CD4-positive, alpha-beta T cell treated with Interleukin-6 at 100 ng/mL for 8 hours (primary cell): ENCODE measurements at regions not wholly inside any gene's neighbourhood (a gene's known extent, or its start where the extent isn't known, plus 50 kb on each side); places are given as distances from the start of the nearest gene placed in this dataset.
A peak's percentile ranks its signal among the peaks of the same experiment; 100 is the strongest.

Experiments used
- DNase-seq: peaks from one replicate; pipeline ENCODE4 v3.0.0-alpha.2; 2020; ENCODE audit warnings: mixed read lengths, low spot score

- no peak for DNase-seq
Observed at GRCh38 chr14:98375566-98375965, 896.4 kb downstream of the BCL11B start.

- no peak for DNase-seq
Observed at GRCh38 chr14:98379830-98380229, 892.2 kb downstream of the BCL11B start.

DNA sequence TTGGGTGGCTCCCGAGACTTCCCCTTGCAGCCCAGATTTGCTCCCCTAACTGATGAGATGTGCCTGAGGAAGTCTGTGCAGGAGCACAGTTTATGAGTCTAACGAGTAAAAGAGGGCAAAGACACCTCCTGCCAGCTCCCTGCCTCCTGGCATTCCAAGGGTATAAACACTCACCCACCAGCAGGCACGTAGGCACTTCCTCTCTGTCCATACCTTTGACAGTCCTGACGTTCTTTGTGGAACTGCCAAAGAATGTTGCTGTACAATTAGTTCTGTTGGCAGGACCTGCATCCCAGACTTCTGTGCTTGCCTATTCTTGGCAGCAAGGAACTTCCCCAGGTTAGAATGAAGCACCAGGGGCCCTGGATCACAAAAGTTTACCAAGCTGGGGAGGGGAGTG is 889.3 kb downstream of the BCL11B start:
- DNase-seq: no peak

DNA sequence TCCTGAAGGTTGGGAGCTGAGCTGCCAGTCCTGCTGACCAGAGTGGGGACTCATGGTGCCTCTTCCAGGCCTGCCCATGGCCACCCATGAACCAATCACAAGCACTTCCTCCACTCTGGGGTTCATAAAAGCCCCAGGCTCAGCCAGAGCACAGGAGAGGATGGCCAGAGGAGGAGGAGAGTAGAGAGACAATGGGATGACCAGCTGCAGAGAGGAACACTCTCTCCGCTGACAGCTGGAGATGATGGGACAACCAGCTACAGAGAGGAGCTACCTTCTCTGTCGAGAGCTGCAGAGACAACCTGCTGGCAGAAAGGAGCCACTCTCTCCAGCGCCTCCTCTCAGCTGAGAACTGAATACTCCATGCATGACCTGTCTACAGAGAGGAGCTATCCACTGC is 886.1 kb downstream of the BCL11B start:
- no peak for DNase-seq

DNA sequence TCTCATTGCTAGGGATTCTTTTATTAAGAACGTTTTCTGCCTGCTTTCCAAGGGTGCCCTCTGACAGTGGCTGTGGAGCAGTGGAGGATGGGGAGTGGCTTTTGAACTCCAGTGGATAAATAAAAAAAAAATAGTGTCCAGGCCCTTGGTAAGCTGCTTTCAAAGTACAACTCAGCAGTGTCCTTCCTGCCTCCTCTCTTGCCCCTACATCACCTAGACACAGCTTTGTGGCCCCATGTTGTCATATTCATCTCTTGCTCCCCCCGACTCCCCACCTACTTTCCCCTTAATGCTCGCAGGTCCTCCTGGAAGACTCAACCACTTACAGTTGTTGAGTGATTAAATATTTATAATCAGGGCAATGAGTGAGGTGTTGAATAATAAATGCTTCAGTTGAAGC is 880.9 kb downstream of the BCL11B start:
- no peak for DNase-seq

DNA sequence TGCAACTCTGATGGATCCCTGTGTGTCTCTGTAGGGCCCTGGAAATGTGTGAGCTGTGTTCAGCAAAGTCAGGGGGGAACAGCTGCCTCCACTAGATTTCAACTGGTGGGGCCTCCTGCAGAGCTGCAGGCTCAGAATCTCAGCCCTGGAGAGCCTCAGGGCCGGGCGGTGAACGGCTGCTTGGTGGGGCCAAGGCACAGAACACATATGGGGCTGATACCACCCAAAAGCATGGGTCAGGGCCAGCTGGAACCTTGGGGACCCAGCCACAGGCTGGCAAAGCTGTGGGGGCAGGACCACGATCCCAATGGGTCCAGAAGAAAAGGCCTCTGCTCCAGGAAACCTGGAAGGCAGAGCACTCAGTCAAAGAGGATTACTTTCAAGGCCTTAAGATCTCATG is 878.5 kb downstream of the BCL11B start:
- no peak for DNase-seq

DNA sequence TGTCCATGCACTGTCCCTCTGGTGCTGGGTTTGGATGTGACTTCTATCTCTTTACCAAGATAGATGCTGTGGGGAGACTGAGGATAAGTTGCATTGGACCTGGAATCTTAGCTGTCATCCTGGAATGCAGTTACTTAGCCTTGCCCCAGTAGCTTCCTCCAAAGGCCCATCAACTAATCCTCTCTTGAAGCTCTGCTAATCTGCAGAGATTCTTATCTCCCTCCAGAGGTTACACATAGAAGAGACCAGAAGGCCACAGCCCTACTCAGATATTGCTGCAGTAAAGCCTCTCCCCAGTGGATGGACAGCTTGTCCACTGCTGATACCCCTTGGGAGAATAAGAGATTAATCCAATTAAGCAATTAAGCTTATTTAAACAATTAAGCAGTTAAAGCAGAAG is 867.2 kb downstream of the BCL11B start:
- no peak for DNase-seq

- no peak for DNase-seq
Observed at GRCh38 chr14:98408024-98408555, 863.9 kb downstream of the BCL11B start.

GRCh38 chr14:98408713-98409112 is 863.3 kb downstream of the BCL11B start:
- no peak for DNase-seq

DNA sequence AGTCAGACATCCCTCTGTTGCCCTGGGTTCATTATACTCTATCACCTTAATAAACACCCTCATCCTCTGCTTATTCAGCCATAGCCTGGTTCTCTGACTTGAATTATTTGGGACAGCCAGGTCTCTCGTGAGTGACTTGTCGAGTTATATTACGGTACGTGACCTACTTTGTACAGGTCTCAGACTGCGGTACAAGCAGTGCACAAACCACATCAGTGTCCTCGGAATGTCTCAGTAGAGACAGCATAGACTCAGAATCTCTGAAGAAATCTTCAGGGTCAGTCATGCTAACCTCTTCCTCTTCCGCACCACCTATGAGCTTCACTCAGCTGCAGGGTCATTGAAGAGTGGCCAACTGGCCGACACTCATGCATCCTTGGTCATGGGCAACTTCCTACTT is 860.8 kb downstream of the BCL11B start:
- no peak for DNase-seq

DNA sequence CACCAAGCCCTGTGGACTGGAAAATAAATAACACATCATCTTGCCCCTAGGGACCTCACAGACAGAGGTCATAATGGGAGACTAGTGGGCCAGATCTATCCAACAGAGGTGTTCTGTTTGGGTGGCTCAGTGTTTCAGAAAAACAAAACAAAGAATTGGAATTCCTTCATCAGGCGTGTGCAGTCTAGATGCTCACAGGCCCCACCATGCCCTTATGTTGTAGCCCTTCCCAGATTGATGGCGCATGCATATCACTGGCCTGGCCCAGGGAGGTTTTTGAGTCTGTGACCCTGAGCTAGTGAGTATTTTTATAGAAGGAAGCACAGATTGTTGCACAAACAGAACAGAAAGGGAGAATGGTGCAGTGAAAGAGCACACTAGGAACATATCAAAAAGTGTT is 859.6 kb downstream of the BCL11B start:
- DNase-seq: no peak

DNA sequence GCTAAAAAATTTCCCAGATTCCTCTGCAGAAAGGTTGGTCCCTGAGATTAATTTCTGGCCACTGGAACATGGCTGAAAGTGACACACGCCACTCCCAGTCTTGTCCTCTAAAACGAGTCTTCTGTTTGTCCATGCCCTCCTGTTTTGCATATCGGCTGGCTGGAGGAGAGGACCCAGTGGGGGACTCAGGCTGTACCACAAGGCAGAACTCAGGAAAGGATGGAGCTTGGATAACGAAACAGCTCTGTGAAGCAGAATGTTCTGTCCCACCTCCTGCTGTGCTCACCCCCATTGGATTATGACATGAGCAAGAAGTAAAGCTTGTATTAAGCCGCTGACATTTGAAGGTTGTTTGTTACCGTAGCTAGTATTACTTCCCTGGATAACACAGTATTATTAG is 856.2 kb downstream of the BCL11B start:
- DNase-seq: no peak

- DNase-seq: no peak
Observed at GRCh38 chr14:98417001-98417400, 855.0 kb downstream of the BCL11B start.

DNA sequence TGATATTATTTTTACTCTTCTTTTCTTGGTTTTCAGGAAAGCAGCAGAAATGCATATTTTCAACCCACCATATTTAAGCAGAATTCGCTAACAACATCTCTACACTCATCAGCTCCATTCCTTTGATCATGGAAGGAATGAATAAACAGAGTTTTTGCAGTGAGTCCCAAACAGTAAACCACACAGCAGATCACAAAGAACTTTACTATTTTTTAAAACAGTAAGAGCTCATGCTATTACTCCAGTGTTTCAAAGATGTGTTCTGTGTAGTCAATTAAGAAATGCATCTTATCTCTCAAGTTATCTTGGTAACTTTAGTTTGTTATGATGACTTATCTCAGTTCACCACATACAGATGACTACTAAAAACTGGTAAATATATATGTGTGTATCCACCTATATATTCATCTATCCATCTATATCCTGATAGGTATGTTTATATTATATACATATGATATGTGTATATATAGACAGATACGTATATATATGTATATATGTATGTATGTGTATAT is 843.5 kb downstream of the BCL11B start:
- no peak for DNase-seq

GRCh38 chr14:98433436-98433835 is 838.6 kb downstream of the BCL11B start:
- DNase-seq: no peak

DNA sequence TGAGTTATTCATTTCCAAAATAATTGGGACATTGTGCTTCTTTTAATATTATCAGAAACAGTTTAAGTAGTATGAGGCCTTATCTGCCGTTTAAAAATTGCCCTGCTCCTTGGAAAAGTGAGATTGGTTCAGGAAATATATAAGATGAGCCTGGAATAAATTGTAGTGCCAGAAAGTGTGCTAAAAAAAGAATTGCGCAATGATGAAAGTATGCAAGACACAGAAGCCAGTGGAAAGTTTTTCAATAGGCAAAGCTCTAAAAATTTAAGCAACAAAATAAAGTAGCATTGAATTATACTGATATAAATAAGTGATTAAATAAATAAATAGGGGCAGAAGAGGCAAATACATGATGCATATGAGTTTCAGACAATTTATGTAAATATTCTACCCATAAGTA is 834.9 kb downstream of the BCL11B start:
- no peak for DNase-seq

DNA sequence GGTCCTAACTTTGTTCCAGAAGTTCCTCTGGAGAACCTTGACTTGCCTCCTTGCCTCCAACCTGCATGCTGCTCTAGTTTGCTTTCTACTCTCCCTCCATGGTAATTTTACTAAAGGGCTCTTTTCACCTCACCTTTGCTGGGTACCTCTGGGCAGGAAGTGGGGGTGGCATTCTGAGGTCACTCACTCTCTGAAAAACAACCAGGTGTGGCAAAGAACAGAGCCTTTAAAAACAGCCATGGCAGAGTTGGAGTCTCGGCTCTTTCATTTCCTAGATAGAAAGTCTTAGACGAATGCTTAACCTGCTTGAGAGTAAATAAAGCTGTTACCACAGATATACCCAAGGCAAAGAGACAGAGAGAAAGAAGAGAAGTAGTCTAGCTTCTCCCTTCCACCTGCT is 827.9 kb downstream of the BCL11B start:
- DNase-seq: peak; percentile 75

DNA sequence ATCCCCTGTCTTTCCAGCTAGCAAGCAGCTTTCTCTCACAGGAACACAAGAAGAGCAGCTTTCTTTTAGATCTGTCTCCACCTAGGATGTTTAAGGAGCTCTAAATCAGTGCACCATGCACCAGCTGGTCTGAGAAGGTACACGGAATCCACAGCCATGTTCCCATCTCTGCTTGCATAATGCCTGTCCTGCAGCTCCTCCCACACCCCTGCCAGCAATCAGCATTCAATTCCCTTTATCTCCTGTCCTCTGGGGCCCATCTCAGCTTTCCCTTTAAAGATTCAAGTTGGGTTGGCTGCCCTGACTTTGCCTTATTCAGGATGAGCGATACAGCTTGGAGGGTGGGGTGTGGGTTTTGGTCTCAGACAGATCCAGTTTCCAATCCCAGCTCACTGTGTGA is 826.3 kb downstream of the BCL11B start:
- DNase-seq: no peak

DNA sequence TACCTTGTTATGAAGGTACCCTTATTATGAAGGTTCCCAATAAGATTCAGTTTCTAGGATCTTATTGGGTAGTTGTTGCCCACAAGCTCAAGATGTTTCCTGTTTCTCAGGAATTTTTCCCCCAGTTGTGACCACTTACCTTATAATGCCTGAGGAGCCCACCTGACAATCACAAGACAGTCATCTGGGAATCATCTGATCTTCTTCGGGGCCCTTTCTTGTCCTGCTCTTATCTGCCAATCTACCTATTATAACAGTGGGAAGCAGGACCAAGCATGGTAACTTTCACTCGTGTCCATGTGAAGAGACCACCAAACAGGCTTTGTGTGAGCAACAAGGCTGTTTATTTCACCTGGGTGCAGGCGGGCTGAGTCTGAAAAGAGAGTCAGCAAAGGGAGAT is 825.5 kb downstream of the BCL11B start:
- no peak for DNase-seq

DNA sequence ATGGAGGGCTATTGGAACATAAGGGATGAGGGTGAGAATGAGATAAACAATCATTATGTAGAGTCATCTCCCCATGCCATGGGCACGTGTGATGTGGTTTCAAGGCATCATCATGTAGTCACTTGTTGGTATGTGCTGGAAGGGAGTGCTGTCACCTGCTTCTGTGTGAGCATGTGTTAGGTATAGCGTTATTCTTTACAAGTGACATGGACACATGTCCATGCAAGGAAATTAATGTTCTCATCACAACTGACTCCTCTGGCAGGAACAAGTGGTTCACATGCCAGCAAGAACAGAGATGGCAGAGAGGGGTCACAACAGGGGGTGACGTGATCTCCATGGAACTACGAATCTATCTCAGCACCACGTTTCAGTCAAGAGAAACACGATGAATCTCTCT is 815.8 kb downstream of the BCL11B start:
- DNase-seq: no peak

GRCh38 chr14:98458702-98459101 is 813.3 kb downstream of the BCL11B start:
- no peak for DNase-seq

DNA sequence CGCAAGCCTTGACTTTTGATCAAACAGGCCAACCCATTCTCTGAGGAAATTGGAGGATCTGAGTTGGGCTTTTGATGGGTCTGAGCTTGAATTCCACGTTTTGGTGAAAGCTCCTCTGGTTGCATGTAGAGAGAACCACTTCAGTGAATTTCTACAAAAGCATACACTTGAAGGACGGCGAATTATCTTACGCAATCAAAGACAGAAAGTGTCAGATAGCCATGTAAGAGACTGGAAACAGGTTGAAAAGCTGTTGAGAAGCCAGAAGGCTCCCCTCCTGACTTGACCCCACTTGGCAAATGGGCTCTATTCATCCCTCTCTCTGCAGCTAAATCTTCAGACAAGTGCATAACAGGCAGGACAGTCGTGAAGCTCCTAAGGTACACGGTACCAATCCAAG is 809.1 kb downstream of the BCL11B start:
- no peak for DNase-seq

DNA sequence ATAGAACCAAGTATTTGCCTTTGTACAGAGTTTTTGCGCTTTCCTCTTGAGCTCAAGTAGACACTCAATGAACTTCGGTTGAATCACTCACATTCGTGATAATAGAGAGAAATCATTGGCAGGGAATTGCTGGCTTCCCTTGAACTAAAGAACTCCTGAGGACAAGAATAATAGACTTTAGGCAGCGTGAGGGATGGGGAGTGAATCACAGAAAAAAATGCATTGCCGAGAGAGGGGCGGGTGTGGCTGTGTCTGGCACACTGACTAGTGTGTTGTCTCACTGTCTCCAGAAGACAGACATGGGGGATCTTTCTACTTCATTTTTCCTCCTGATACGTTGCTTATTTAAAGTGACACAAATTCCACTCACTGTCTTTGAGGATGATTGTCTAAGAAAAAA is 805.2 kb downstream of the BCL11B start:
- no peak for DNase-seq

DNA sequence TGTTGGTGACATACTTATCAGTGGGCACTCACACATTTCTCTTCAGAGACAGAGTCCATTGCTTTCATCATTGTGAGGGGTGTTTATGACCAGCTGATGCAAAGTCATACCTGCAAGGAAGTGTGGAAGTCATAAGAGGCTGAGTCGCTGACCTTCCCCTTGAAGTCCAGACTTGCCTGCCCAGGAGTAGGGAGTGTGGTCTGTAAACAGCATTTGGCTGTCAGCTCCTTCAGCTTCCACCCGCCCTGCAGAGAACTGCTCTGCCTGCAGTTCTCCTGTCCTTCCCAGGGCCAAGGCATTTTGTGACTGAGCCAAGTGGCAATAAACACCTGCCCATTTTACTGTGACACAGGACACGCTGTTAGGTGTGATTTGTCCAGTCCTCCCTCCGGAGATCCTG is 801.3 kb downstream of the BCL11B start:
- DNase-seq: no peak

DNA sequence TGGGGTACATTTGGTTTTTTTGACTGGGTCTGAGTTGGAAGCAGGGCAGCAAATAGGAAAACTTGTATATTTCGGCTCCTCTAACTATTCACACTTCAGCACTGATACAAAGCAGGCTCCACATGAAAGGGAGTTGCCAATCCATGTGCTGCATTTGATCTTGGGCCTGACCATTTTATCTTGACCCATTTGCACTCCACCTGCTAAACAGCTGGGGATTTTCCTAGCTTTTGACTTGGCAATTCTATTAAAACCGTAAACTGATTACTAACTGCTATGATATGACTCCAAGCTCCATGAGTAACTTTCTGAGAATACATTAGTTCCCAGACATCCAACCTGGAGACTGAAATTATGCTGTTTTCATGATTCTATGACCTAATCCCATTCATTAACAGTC is 797.1 kb downstream of the BCL11B start:
- no peak for DNase-seq
